Activated CD8-positive, alpha-beta memory T cell treated with anti-CD3 and anti-CD28 coated beads, Interleukin-2, amount 10 ng/mL, durations not matched to agents 7 days and 5 days (primary cell): ENCODE measurements at regions not wholly inside any gene's neighbourhood (a gene's known extent, or its start where the extent isn't known, plus 50 kb on each side); places are given as distances from the start of the nearest gene placed in this dataset. TPM values are rescaled to one million over a fixed set of nuclear protein-coding genes. Genes with fewer than 3 reads are reported as not detected.
"Not testable (repeated sequence)": the region's sequence is repeated elsewhere in the genome, so short reads cannot be mapped to it uniquely, and the experiment has no call there.

Experiments used
- ATAC-seq: fragments of 150-1000 bp; cut with Tn5 transposase; one replicate; pipeline ENCODE4 v1.10.0; 2021; ENCODE audit warnings: moderate library complexity
- CTCF ChIA-PET: fragments of 350-600 bp; sonication (Branson Sonifier 250); formaldehyde crosslinking; loops from one replicate; lab custom pipeline; 2021; ENCODE audit warnings: antibody characterized with exemption; lab: Charles Lee
- DNase-seq: peaks from one replicate; pipeline ENCODE4 v3.0.0-alpha.2; 2020
- H3K27ac Mint-ChIP-seq: one replicate; pipeline ENCODE4 v1.8.0; 2021; ENCODE audit warnings: mild to moderate bottlenecking, mixed read lengths
- H3K27me3 Mint-ChIP-seq: one replicate; pipeline ENCODE4 v1.8.0; 2021; ENCODE audit warnings: mixed read lengths
- H3K36me3 Mint-ChIP-seq: one replicate; pipeline ENCODE4 v1.8.0; 2021; ENCODE audit warnings: mild to moderate bottlenecking, mixed read lengths
- H3K4me1 Mint-ChIP-seq: one replicate; pipeline ENCODE4 v1.8.0; 2021; ENCODE audit warnings: mixed read lengths
- H3K4me3 Mint-ChIP-seq: one replicate; pipeline ENCODE4 v1.8.0; 2021; ENCODE audit warnings: mild to moderate bottlenecking, moderate library complexity, mixed read lengths
- H3K9me3 Mint-ChIP-seq: one replicate; pipeline ENCODE4 v1.8.0; 2022; ENCODE audit warnings: low read depth, mixed read lengths
- microRNA-seq: library from miRNA; unstranded; fragments of <30 nt; microRNA quantifications from one replicate; pipeline ENCODE4 v1.2.0, GENCODE V29; 2022

GRCh38 chr21:20883408-20883800, 114.8 kb upstream of the NCAM2 start:
- no peaks in the 10 kb centered on the region for H3K27me3 Mint-ChIP-seq
- H3K4me3 Mint-ChIP-seq, result no peak overlapping the region
- no peak for DNase-seq
- no peaks in the 10 kb centered on the region for H3K36me3 Mint-ChIP-seq
- H3K9me3 Mint-ChIP-seq, result no peaks in the 10 kb centered on the region
- H3K27ac Mint-ChIP-seq, result no peak overlapping the region
- CTCF ChIA-PET, result no interaction called here
- no peaks in the 10 kb centered on the region for H3K4me1 Mint-ChIP-seq
- no peak for ATAC-seq

- Mint-ChIP-seq H3K4me3 (no peak overlapping the region), H3K9me3 (peaks cover 13% of the 10 kb centered on the region), H3K36me3 (no peaks in the 10 kb centered on the region), H3K4me1 (no peaks in the 10 kb centered on the region), H3K27ac (no peak overlapping the region), H3K27me3 (no peaks in the 10 kb centered on the region)
- no peak for DNase-seq
- CTCF ChIA-PET, result no interaction called here
- no peak for ATAC-seq
These were observed 95.7 kb upstream of the NCAM2 start for GRCh38 chr21:20902511-20902910.

- peaks cover 13% of the 10 kb centered on the region for H3K9me3 Mint-ChIP-seq
- CTCF ChIA-PET, result no interaction called here
These were observed 95.2 kb upstream of the NCAM2 start for GRCh38 chr21:20902998-20903397.

GRCh38 chr21:20927555-20927954, 70.7 kb upstream of the NCAM2 start:
- H3K9me3 Mint-ChIP-seq, DNase-seq, ATAC-seq, H3K4me1 Mint-ChIP-seq, CTCF ChIA-PET, H3K36me3 Mint-ChIP-seq, H3K27ac Mint-ChIP-seq, H3K4me3 Mint-ChIP-seq, H3K27me3 Mint-ChIP-seq: not testable (repeated sequence)

More at GRCh38 chr21:20902998-20903397, 95.2 kb upstream of the NCAM2 start:
- H3K4me1 Mint-ChIP-seq, result no peaks in the 10 kb centered on the region
- no peaks in the 10 kb centered on the region for H3K27me3 Mint-ChIP-seq
- H3K36me3 Mint-ChIP-seq, result no peaks in the 10 kb centered on the region
- DNase-seq (no peak), ATAC-seq (no peak)
- H3K27ac Mint-ChIP-seq, result no peak overlapping the region
- no peak overlapping the region for H3K4me3 Mint-ChIP-seq

GRCh38 chr21:20942523-20942922, 55.7 kb upstream of the NCAM2 start:
- H3K4me3 Mint-ChIP-seq, result no peak overlapping the region
- CTCF ChIA-PET, result no interaction called here
- H3K4me1 Mint-ChIP-seq, result no peaks in the 10 kb centered on the region
- DNase-seq, result no peak
- no peaks in the 10 kb centered on the region for H3K27me3 Mint-ChIP-seq
- no peak overlapping the region for H3K27ac Mint-ChIP-seq
- no peak for ATAC-seq
- no peaks in the 10 kb centered on the region for H3K36me3 Mint-ChIP-seq
- H3K9me3 Mint-ChIP-seq, result peaks cover 3% of the 10 kb centered on the region

- Mint-ChIP-seq H3K4me1 (no peaks in the 10 kb centered on the region), H3K27me3 (no peaks in the 10 kb centered on the region), H3K4me3 (no peak overlapping the region), H3K27ac (no peak overlapping the region), H3K36me3 (no peaks in the 10 kb centered on the region), H3K9me3 (peaks cover 3% of the 10 kb centered on the region)
- CTCF ChIA-PET, result no interaction called here
- no peak for ATAC-seq
- DNase-seq, result no peak
These were observed 54.6 kb upstream of the NCAM2 start for GRCh38 chr21:20943561-20943997.

GRCh38 chr21:20944139-20944538, 54.1 kb upstream of the NCAM2 start:
- CTCF ChIA-PET, result no interaction called here
- H3K27ac Mint-ChIP-seq, result no peak overlapping the region
- no peak overlapping the region for H3K4me3 Mint-ChIP-seq
- ATAC-seq (no peak), DNase-seq (no peak)
- peaks cover 3% of the 10 kb centered on the region for H3K9me3 Mint-ChIP-seq
- no peaks in the 10 kb centered on the region for H3K27me3 Mint-ChIP-seq
- no peaks in the 10 kb centered on the region for H3K4me1 Mint-ChIP-seq
- H3K36me3 Mint-ChIP-seq, result no peaks in the 10 kb centered on the region

- Mint-ChIP-seq H3K27ac (no peak overlapping the region), H3K27me3 (no peaks in the 10 kb centered on the region), H3K36me3 (no peaks in the 10 kb centered on the region), H3K4me1 (no peaks in the 10 kb centered on the region), H3K9me3 (peaks cover 2% of the 10 kb centered on the region), H3K4me3 (no peak overlapping the region)
- ATAC-seq (no peak), DNase-seq (no peak)
- CTCF ChIA-PET, result no interaction called here
These were observed 51.5 kb upstream of the NCAM2 start for GRCh38 chr21:20946701-20947100.

Small RNA genes in the stretch of these regions (microRNA-seq; reads per million reads assigned to microRNA genes)
- gene MIR548X, result not detected
